Testis (tissue), 2 donors: ENCODE measurements at regions not wholly inside any gene's neighbourhood (a gene's known extent, or its start where the extent isn't known, plus 50 kb on each side); places are given as distances from the start of the nearest gene placed in this dataset.

Source experiments
- DNase-seq: peaks from one replicate; pipeline ENCODE4 v3.0.0-alpha.2; 2019
- H3K27ac ChIP-seq, 2 donors: fragments of 200-600 bp; sonication (generic); one replicate each; pipeline ENCODE4 v1.5.1; 2019
- H3K27me3 ChIP-seq: fragments of 200-600 bp; sonication (generic); one replicate; pipeline ENCODE4 v1.5.1; 2019
- H3K36me3 ChIP-seq: fragments of 200-600 bp; sonication (generic); one replicate; pipeline ENCODE4 v1.5.1; 2017; ENCODE audit warnings: low read depth; ENCODE audit errors: missing control alignments
- H3K4me1 ChIP-seq: fragments of 200-600 bp; sonication (generic); one replicate; pipeline ENCODE4 v1.5.1; 2019
- H3K4me3 ChIP-seq, 2 donors: fragments of 200-600 bp; sonication (generic); one replicate each; pipeline ENCODE4 v1.5.1; 2017 to 2019
- H3K9me3 ChIP-seq: fragments of 200-600 bp; sonication (generic); one replicate; pipeline ENCODE4 v1.5.1; 2017
- POLR2A ChIP-seq: fragments of 450-650 bp; IDR thresholded peaks from one replicate; pipeline ENCODE4 v1.6.1; 2017; ENCODE audit warnings: antibody characterized with exemption, mild to moderate bottlenecking, moderate library complexity
- WGBS, 2 donors: methylation state at CpG; one replicate each; pipeline ENCODE4 v1.1.5; 2018; 5-methylcytosine and 5-hydroxymethylcytosine counted together
- intact Hi-C: fragments of 100-400 bp; cut with DNase I; formaldehyde crosslinking; loops from one replicate; pipeline ENCODE4 v1.15.1; 2023; ENCODE audit warnings: low total_unique reads
- TF ChIP-seq, protein P1 (sequence below), 3 experiments: fragments of 450-650 bp in 2 of 3; fragments of 200-600 bp in 1 of 3; sonication (generic) in 1 of 3; IDR thresholded peaks; one replicate each; pipeline ENCODE4 v1.5.1; 2016 to 2019; ENCODE audit warnings: antibody characterized with exemption in 3 of 3, mild to moderate bottlenecking in 2 of 3, moderate library complexity in 1 of 3

DNA sequence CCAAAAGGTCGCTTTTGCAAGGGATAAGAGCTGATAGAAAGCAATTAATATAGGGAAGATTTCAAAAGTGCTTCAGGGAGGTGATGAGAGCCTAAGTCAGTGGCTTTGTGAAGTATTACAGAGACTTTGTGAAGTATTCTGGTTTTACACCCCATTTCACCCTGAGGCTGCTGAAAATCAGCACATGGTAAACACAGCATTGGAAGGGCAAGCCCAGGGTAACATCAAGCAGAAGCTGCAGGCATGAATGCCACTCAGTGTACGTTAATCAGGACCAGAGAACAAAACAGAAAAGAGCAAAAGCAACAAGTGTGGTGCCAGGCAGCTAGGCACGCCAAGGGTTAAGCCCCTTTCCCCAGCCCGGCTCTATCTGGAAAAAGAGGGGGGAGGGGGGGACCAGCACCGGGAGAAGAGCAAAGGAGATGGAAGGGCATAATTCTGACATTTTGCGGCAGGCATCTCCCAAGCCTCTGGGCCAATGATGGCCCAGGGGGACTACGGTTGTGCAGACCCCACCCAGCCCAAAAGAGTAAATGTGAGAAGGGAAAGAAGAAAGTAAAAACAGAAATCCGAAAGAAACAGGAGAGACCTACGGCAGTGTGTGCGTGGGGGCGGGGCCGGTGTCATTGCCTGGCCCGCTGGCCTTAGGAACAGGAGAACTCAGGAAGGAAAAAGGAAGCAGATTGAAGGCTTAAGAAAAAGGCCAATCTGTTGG is 58.9 kb downstream of the DHRS2 start:
- Histone ChIP-seq H3K4me3 (peak overlapping the region in 1 of 2 donors; percentile 24), H3K27ac (peak overlapping the region; percentile 37 to 48), H3K4me1 (peaks cover 46% of the 10 kb centered on the region), H3K9me3 (no peaks in the 10 kb centered on the region), H3K36me3 (no peaks in the 10 kb centered on the region), H3K27me3 (no peaks in the 10 kb centered on the region)
- 2 to 5% methylated on average over 13 of the region's 13 CpGs for WGBS, 2 donors
- TF ChIP-seq, protein P1, sequence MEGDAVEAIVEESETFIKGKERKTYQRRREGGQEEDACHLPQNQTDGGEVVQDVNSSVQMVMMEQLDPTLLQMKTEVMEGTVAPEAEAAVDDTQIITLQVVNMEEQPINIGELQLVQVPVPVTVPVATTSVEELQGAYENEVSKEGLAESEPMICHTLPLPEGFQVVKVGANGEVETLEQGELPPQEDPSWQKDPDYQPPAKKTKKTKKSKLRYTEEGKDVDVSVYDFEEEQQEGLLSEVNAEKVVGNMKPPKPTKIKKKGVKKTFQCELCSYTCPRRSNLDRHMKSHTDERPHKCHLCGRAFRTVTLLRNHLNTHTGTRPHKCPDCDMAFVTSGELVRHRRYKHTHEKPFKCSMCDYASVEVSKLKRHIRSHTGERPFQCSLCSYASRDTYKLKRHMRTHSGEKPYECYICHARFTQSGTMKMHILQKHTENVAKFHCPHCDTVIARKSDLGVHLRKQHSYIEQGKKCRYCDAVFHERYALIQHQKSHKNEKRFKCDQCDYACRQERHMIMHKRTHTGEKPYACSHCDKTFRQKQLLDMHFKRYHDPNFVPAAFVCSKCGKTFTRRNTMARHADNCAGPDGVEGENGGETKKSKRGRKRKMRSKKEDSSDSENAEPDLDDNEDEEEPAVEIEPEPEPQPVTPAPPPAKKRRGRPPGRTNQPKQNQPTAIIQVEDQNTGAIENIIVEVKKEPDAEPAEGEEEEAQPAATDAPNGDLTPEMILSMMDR (IDR thresholded peaks at IDR 0.05): no peak
- intact Hi-C loops: no loop called here
- peak; percentile 60 for DNase-seq

DNA sequence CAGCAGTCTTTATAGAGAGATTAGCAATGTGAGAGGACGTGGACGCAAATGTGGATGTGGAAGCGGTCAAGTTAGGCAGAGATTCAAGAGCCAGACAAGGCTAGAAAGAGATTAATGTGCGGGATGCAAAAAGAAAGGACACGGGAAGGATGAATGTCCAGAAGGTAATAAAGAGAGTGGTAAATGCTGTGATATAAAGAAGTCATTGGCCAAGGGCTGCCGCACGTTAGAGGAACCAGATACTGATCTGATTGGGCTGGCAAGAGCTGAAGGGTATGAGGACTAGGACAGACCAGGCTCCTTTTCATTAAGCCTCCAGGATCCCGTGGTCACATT is 59.5 kb downstream of the DHRS2 start:
- no peaks in the 10 kb centered on the region for H3K27me3 ChIP-seq
- no peaks in the 10 kb centered on the region for H3K9me3 ChIP-seq
- intact Hi-C loops: no loop called here
- WGBS, 2 donors: 2 to 6% methylated on average over 8 of the region's 8 CpGs
- TF ChIP-seq, protein P1 (IDR thresholded peaks at IDR 0.05): no peak
- TF ChIP-seq POLR2A: no peak
- H3K36me3 ChIP-seq: no peaks in the 10 kb centered on the region
- no peak for DNase-seq
- peaks cover 46% of the 10 kb centered on the region for H3K4me1 ChIP-seq
- H3K4me3 ChIP-seq: peak overlapping the region in 1 of 2 donors; percentile 24
- H3K27ac ChIP-seq: peak overlapping the region; percentile 37 to 48

DNA sequence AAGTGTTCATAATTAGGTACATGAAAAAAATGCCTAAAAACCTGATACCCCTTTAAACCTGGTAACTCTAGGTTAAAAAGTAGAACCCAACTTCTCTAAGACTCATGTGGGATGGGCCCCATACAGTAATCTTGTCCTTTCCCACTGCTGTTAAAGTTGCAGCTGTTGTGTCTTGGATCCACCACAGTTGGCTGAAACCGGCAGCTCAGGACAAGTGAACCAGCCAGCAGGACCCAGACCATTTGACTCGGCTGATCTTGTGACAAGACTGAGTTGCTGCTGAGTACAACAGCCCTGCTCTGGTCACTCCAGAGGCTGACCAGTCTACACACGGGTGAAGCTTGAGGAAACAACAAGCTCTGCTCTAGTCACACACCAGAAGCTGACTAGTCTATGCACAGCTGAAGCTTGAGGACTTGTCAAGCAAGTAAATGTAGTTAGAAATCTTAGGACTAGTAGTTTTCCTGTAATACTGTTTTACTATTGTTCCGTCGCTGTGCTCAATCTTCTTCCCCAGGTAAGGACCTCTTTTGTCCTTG is 60.6 kb downstream of the DHRS2 start:
- Histone ChIP-seq H3K9me3 (no peaks in the 10 kb centered on the region), H3K27me3 (no peaks in the 10 kb centered on the region), H3K4me3 (no peak overlapping the region), H3K27ac (no peak overlapping the region), H3K36me3 (no peaks in the 10 kb centered on the region), H3K4me1 (peaks cover 46% of the 10 kb centered on the region)
- WGBS, 2 donors: 47 to 56% methylated on average over 4 to 5 of the region's 5 CpGs
- DNase-seq: peak; percentile 26
- TF ChIP-seq, protein P1 (IDR thresholded peaks at IDR 0.05): no peak
- no peak for TF ChIP-seq POLR2A
- intact Hi-C loops: no loop called here

DNA sequence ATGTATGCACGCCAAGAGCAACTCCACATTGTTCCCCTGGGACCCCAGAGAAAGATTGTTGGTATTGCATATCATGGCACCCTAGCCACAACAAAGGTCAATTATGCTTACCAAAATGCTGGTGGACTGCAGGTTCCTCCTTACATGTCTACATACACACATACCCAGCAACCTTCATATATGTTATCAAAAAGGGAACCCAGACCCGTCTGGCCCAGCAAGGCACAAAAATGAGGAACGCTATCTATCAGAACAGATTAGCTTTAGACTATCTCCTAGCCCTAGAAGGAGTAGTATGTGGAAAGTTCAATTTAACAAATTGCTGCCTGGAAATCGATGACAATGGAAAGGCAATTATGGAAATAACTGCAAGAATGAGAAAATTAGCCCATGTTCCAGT is 61.5 kb downstream of the DHRS2 start:
- Histone ChIP-seq H3K27me3 (no peaks in the 10 kb centered on the region), H3K4me1 (peaks cover 46% of the 10 kb centered on the region), H3K27ac (no peak overlapping the region), H3K4me3 (no peak overlapping the region), H3K9me3 (no peaks in the 10 kb centered on the region), H3K36me3 (no peaks in the 10 kb centered on the region)
- intact Hi-C loops: no loop called here
- DNase-seq: no peak
- TF ChIP-seq, protein P1 (IDR thresholded peaks at IDR 0.05): no peak
- no peak for TF ChIP-seq POLR2A
- 38 to 45% methylated on average over 4 of the region's 4 CpGs for WGBS, 2 donors
